ENCODE measurements at regions not wholly inside any gene's neighbourhood (a gene's known extent, or its start where the extent isn't known, plus 50 kb on each side); places are given as distances from the start of the nearest gene placed in this dataset.

- no peak for TF ChIP-seq CTCF (conservative IDR thresholded peaks at IDR 0.05; ENCODE audit: low read length)
- TF ChIP-seq EZH2phosphoT487 (IDR thresholded peaks at IDR 0.05; ENCODE audit: borderline replicate concordance): no peak
Measured at GRCh38 chr22:49710746-49711145, 116.9 kb downstream of the BRD1 start.
